ENCODE measurements at regions not wholly inside any gene's neighbourhood (a gene's known extent, or its start where the extent isn't known, plus 50 kb on each side); places are given as distances from the start of the nearest gene placed in this dataset.

GRCh38 chr10:131519723-131520605, 208.4 kb upstream of the TCERG1L start:
- Mint-ChIP-seq H3K4me3 (no peak overlapping the region), H3K36me3 (ENCODE audit: low read depth) (no peaks in the 10 kb centered on the region), H3K4me1 (no peaks in the 10 kb centered on the region), H3K27me3 (no peaks in the 10 kb centered on the region), H3K27ac (no peak overlapping the region), H3K9me3 (peaks cover under 1% of the 10 kb centered on the region)
- no peak for DNase-seq
- intact Hi-C loops (cut with micrococcal nuclease), result no loop called here

DNA sequence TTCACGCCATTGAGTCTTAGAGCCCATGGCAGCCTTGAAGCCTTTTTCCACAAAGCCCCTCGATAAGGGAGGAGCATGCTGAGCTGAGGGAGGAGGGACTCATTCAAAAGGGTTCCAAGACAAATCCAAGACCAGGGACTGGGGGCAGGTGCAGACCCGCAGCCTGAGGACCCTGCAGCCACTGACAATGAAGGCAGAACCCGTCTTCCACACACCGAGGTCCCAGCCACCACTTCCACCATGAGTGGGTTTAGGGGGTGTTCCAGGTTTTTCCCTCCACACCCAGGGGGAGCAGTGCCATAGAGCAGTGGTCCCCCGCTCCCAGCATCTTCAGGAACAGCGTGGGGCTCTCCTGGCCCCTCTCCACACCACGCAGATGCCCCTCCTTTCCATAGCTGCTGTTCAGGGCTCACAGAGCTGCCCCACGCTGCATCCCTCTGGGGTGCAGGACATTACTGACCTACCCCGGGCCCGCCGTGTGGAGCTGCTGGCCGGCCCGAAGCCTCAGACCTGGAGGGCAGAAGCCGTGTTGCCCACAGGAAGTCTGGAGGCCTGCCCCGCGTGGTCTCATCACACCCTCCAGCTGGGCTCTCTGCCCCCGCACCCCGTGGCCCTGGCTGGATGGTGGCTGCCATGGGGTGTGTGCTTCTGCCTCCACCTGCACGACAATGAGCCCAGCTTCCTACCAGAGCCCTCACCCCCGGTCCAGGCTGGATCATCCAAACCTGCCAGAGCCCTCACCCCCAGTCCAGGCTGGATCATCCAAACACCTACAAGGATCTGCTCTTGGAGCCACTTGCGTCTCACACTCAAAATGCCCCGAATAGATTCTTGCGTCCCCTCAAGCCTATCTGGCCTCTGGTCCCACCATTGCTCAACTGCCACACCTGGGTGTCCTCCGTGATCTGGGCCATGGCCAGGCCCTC, 220.0 kb upstream of the TCERG1L start:
- H3K27me3 Mint-ChIP-seq, result no peaks in the 10 kb centered on the region
- no peak overlapping the region for H3K4me3 Mint-ChIP-seq
- H3K9me3 Mint-ChIP-seq, result no peaks in the 10 kb centered on the region
- DNase-seq, result no peak
- H3K4me1 Mint-ChIP-seq, result no peaks in the 10 kb centered on the region
- intact Hi-C loops (cut with micrococcal nuclease), result no loop called here
- no peaks in the 10 kb centered on the region for H3K36me3 Mint-ChIP-seq (ENCODE audit: low read depth)
- H3K27ac Mint-ChIP-seq, result no peak overlapping the region

DNA sequence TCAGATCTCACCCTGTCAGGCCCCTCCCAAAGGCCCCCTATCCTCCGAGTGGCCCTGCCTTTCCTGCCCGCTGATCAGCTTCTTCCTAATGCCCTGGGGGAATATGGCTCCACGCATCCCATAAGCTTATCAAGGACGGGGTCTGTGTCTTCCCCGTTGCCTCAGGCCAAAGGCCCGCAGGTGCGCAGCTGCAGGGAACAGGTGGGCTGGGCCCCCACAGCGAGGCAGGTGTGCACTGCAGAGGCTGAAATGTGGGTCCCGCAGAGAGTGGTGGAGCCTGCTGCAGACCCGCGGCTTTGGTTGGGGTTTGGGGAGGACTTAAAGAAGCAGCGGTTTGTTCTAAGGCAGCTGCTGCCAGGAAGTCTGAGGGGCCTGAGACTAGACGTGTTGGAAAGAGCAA, 220.8 kb upstream of the TCERG1L start:
- Mint-ChIP-seq H3K27me3 (no peaks in the 10 kb centered on the region), H3K4me3 (no peak overlapping the region), H3K9me3 (no peaks in the 10 kb centered on the region), H3K27ac (no peak overlapping the region), H3K36me3 (ENCODE audit: low read depth) (no peaks in the 10 kb centered on the region), H3K4me1 (no peaks in the 10 kb centered on the region)
- no peak for DNase-seq
- intact Hi-C loops (cut with micrococcal nuclease), result no loop called here

GRCh38 chr10:131532745-131533341, 221.3 kb upstream of the TCERG1L start:
- Mint-ChIP-seq H3K4me3 (no peak overlapping the region), H3K27ac (no peak overlapping the region), H3K27me3 (no peaks in the 10 kb centered on the region), H3K4me1 (no peaks in the 10 kb centered on the region), H3K36me3 (ENCODE audit: low read depth) (no peaks in the 10 kb centered on the region), H3K9me3 (no peaks in the 10 kb centered on the region)
- intact Hi-C loops (cut with micrococcal nuclease), result no loop called here
- no peak for DNase-seq

- Mint-ChIP-seq H3K36me3 (ENCODE audit: low read depth) (no peaks in the 10 kb centered on the region), H3K9me3 (no peaks in the 10 kb centered on the region), H3K4me3 (no peak overlapping the region), H3K27ac (no peak overlapping the region), H3K4me1 (no peaks in the 10 kb centered on the region), H3K27me3 (no peaks in the 10 kb centered on the region)
- intact Hi-C loops (cut with micrococcal nuclease), result no loop called here
- DNase-seq, result no peak
Measured at GRCh38 chr10:131533846-131534526, 222.5 kb upstream of the TCERG1L start.

- Mint-ChIP-seq H3K36me3 (ENCODE audit: low read depth) (no peaks in the 10 kb centered on the region), H3K9me3 (no peaks in the 10 kb centered on the region), H3K27me3 (no peaks in the 10 kb centered on the region), H3K4me1 (no peaks in the 10 kb centered on the region), H3K27ac (no peak overlapping the region), H3K4me3 (no peak overlapping the region)
- intact Hi-C loops (cut with micrococcal nuclease), result no loop called here
- DNase-seq, result no peak
Measured at GRCh38 chr10:131534836-131535235, 223.3 kb upstream of the TCERG1L start.

DNA sequence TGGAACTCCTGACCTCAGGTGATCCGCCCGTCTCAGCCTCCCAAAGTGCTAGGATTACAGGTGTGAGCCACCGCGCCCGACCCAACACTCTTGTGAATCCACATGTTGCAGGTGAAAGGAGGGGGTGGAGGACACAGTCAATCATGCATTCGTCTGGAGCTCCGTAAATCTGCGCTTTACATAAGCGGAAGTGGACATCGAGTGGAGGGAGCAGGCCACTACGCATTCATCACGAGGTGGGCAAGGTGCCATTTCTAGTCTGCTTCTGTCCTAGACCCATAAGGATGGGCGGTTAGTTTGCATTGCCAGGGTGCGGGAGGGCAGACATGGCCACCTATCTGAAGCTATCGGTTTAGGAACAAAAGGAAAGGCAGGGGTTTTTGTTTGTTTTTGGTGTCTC, 225.2 kb upstream of the TCERG1L start:
- intact Hi-C loops (cut with micrococcal nuclease), result no loop called here
- no peak overlapping the region for H3K27ac Mint-ChIP-seq
- no peak overlapping the region for H3K4me3 Mint-ChIP-seq
- H3K9me3 Mint-ChIP-seq, result no peaks in the 10 kb centered on the region
- no peaks in the 10 kb centered on the region for H3K4me1 Mint-ChIP-seq
- H3K36me3 Mint-ChIP-seq (ENCODE audit: low read depth), result no peaks in the 10 kb centered on the region
- no peaks in the 10 kb centered on the region for H3K27me3 Mint-ChIP-seq
- DNase-seq, result no peak

GRCh38 chr10:131537281-131537680, 225.8 kb upstream of the TCERG1L start:
- Mint-ChIP-seq H3K36me3 (ENCODE audit: low read depth) (no peaks in the 10 kb centered on the region), H3K27me3 (no peaks in the 10 kb centered on the region), H3K4me3 (no peak overlapping the region), H3K4me1 (no peaks in the 10 kb centered on the region), H3K9me3 (no peaks in the 10 kb centered on the region), H3K27ac (no peak overlapping the region)
- intact Hi-C loops (cut with micrococcal nuclease), result no loop called here
- DNase-seq, result no peak

DNA sequence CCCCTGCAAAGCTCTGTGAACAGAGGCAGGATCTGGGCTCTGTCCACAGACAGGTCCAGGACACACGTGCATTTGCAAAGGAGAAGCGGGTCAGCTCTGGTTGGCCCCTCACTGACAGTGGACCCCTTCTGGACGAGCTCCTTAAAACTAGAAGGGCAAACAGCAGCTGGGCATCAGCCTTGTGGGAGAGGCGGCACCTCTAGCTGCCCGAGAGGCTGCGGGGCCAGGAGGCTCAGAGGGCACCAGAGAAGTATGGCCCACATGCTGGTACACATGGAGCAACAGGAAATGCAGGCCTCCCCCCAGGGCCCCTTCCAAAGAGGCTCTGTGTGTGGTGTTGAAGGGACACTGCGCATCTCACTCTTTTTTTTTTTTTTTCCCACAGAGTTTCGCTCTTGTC, 233.0 kb upstream of the TCERG1L start:
- H3K9me3 Mint-ChIP-seq, result no peaks in the 10 kb centered on the region
- DNase-seq, result no peak
- no peak overlapping the region for H3K27ac Mint-ChIP-seq
- H3K36me3 Mint-ChIP-seq (ENCODE audit: low read depth), result no peaks in the 10 kb centered on the region
- intact Hi-C loops (cut with micrococcal nuclease), result no loop called here
- no peaks in the 10 kb centered on the region for H3K4me1 Mint-ChIP-seq
- no peak overlapping the region for H3K4me3 Mint-ChIP-seq
- no peaks in the 10 kb centered on the region for H3K27me3 Mint-ChIP-seq

DNA sequence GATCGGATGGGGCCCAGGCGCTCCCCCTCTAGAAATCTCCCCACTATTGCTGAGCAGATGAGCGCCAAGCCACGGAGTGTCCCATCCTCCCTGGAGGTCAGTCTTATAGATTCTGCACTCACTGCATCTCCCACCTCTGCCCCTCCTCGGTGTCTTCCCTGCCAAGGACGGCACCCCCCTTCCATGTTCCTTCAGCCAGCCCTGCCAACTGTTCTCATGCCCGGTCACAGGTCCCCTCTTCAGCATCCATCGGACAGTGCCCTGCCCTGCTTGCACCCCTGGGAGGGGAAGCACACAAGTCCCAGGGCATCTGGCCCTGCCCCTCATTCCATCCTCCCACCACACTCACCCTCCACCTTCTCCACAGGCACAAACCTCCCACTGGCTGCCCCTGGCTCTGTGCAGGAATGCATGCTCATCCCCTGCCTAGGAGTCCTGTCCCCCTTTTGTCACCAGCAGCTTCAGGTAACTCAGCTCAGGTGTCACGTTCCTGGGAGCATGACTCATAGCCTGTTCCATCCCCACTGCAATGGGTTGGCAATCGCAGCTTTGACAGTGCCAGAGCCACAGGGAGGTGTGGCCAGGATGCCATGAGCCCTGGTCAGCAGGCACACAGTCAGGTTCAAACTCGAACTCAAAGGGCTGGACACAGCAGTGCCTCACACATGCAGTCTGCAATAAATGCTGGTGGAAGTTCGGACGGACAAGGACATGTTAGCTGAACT, 234.7 kb upstream of the TCERG1L start:
- Mint-ChIP-seq H3K36me3 (ENCODE audit: low read depth) (no peaks in the 10 kb centered on the region), H3K27me3 (no peaks in the 10 kb centered on the region), H3K4me3 (no peak overlapping the region), H3K4me1 (no peaks in the 10 kb centered on the region), H3K27ac (no peak overlapping the region), H3K9me3 (no peaks in the 10 kb centered on the region)
- intact Hi-C loops (cut with micrococcal nuclease), result no loop called here
- no peak for DNase-seq

- Mint-ChIP-seq H3K9me3 (no peaks in the 10 kb centered on the region), H3K4me1 (no peaks in the 10 kb centered on the region), H3K4me3 (no peak overlapping the region), H3K27ac (no peak overlapping the region), H3K36me3 (ENCODE audit: low read depth) (no peaks in the 10 kb centered on the region), H3K27me3 (no peaks in the 10 kb centered on the region)
- DNase-seq, result no peak
- intact Hi-C loops (cut with micrococcal nuclease), result no loop called here
Measured at GRCh38 chr10:131547129-131547799, 235.7 kb upstream of the TCERG1L start.

GRCh38 chr10:131548176-131548575, 236.7 kb upstream of the TCERG1L start:
- DNase-seq, result no peak
- H3K27ac Mint-ChIP-seq, result no peak overlapping the region
- H3K4me1 Mint-ChIP-seq, result no peaks in the 10 kb centered on the region
- H3K9me3 Mint-ChIP-seq, result no peaks in the 10 kb centered on the region
- H3K4me3 Mint-ChIP-seq, result no peak overlapping the region
- no peaks in the 10 kb centered on the region for H3K27me3 Mint-ChIP-seq
- intact Hi-C loops (cut with micrococcal nuclease), result no loop called here
- no peaks in the 10 kb centered on the region for H3K36me3 Mint-ChIP-seq (ENCODE audit: low read depth)

GRCh38 chr10:131549116-131549515, 237.6 kb upstream of the TCERG1L start:
- H3K27me3 Mint-ChIP-seq, result no peaks in the 10 kb centered on the region
- H3K9me3 Mint-ChIP-seq, result no peaks in the 10 kb centered on the region
- H3K4me1 Mint-ChIP-seq, result no peaks in the 10 kb centered on the region
- no peak overlapping the region for H3K4me3 Mint-ChIP-seq
- no peak for DNase-seq
- H3K27ac Mint-ChIP-seq, result no peak overlapping the region
- intact Hi-C loops (cut with micrococcal nuclease), result no loop called here
- no peaks in the 10 kb centered on the region for H3K36me3 Mint-ChIP-seq (ENCODE audit: low read depth)
